K562 (cell line): ENCODE measurements at regions not wholly inside any gene's neighbourhood (a gene's known extent, or its start where the extent isn't known, plus 50 kb on each side); places are given as distances from the start of the nearest gene placed in this dataset.
"Not testable (repeated sequence)": the region's sequence is repeated elsewhere in the genome, so short reads cannot be mapped to it uniquely, and the experiment has no call there.

Experiments
- CEBPB ChIP-seq: fragments of 450-650 bp; IDR thresholded peaks from 2 replicates; pipeline ENCODE4 v1.6.1; 2016; ENCODE audit warnings: missing genetic modification characterization, missing compliant biosample characterization
- JUN ChIP-seq, 2 experiments: sonication (generic) in 1 of 2; formaldehyde crosslinking in 1 of 2; IDR thresholded peaks; 2 replicates each; pipeline versions ENCODE4 v1.6.1 to v1.8.0; 2012 to 2022; ENCODE audit warnings: borderline replicate concordance in 2 of 2, mild to moderate bottlenecking in 2 of 2, improper control_type of control experiment in 1 of 2, low read depth in 1 of 2, low read length in 1 of 2, missing genetic modification reagents in 1 of 2
- MED1 ChIP-seq: sonication (generic); formaldehyde crosslinking; IDR thresholded peaks from 2 replicates; pipeline ENCODE4 v1.8.1; 2023; ENCODE audit warnings: missing genetic modification reagents, borderline replicate concordance
- RNF219 ChIP-seq: fragments of 250-450 bp; sonication (Bioruptor Pico); IDR thresholded peaks from 2 replicates; pipeline ENCODE4 v1.5.0; 2022; ENCODE audit warnings: mild to moderate bottlenecking
- ZNF311 ChIP-seq: fragments of 250-450 bp; sonication (Bioruptor Pico); IDR thresholded peaks from 2 replicates; pipeline ENCODE4 v1.4.0; 2020; ENCODE audit warnings: mild to moderate bottlenecking, moderate library complexity
- ZNF395 ChIP-seq: fragments of 200-800 bp; sonication (Bioruptor generic); IDR thresholded peaks from 2 replicates; pipeline ENCODE4 v1.6.1; 2017; ENCODE audit warnings: missing genetic modification characterization, missing compliant biosample characterization
- TF ChIP-seq, protein P1 (sequence below), 2 experiments: fragments of 450-650 bp; formaldehyde crosslinking in 1 of 2; IDR thresholded peaks; 2 replicates each; pipeline versions ENCODE4 v1.4.0 to v1.6.1; 2014 to 2020; ENCODE audit warnings: mild to moderate bottlenecking in 2 of 2, borderline replicate concordance in 1 of 2, low read depth in 1 of 2

DNA sequence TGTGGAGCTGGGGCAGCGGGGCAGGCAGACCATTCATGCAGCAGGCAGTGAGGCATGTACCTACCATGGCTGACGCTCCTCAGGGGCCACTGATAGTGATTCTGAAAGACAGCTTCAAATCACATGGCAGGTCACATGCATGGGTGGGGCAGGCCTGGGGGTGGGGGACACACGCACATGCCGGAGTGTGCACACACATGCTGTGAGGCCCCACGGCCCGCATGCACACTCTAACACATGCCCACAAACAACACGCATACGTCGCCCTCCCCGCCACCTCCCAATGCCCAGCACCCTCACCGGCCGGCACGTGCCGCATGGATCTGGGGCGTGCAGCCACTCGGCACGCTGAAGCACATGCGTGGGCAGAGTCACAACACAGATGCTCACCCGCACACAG lies 65.5 kb upstream of the GOLGA6L4 start:
- not testable (repeated sequence) for TF ChIP-seq JUN (IDR thresholded peaks at IDR 0.05; ENCODE audit: borderline replicate concordance, low read depth, low read length); JUN (CRISPR knock-in tag; IDR thresholded peaks at IDR 0.05; ENCODE audit: borderline replicate concordance); RNF219 (CRISPR knock-in tag); ZNF395; ZNF311; CEBPB (tag); MED1 (CRISPR knock-in tag)
- TF ChIP-seq, protein P1, sequence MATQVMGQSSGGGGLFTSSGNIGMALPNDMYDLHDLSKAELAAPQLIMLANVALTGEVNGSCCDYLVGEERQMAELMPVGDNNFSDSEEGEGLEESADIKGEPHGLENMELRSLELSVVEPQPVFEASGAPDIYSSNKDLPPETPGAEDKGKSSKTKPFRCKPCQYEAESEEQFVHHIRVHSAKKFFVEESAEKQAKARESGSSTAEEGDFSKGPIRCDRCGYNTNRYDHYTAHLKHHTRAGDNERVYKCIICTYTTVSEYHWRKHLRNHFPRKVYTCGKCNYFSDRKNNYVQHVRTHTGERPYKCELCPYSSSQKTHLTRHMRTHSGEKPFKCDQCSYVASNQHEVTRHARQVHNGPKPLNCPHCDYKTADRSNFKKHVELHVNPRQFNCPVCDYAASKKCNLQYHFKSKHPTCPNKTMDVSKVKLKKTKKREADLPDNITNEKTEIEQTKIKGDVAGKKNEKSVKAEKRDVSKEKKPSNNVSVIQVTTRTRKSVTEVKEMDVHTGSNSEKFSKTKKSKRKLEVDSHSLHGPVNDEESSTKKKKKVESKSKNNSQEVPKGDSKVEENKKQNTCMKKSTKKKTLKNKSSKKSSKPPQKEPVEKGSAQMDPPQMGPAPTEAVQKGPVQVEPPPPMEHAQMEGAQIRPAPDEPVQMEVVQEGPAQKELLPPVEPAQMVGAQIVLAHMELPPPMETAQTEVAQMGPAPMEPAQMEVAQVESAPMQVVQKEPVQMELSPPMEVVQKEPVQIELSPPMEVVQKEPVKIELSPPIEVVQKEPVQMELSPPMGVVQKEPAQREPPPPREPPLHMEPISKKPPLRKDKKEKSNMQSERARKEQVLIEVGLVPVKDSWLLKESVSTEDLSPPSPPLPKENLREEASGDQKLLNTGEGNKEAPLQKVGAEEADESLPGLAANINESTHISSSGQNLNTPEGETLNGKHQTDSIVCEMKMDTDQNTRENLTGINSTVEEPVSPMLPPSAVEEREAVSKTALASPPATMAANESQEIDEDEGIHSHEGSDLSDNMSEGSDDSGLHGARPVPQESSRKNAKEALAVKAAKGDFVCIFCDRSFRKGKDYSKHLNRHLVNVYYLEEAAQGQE (IDR thresholded peaks at IDR 0.05; ENCODE audit: borderline replicate concordance) = not testable (repeated sequence)
- TF ChIP-seq, protein P1 (CRISPR knock-in tag; IDR thresholded peaks at IDR 0.05; ENCODE audit: low read depth) = not testable (repeated sequence)
